NCI-H1092 treated with DMSO at 0.1 percent for 48 hours (cell line): ENCODE measurements at regions not wholly inside any gene's neighbourhood (a gene's known extent, or its start where the extent isn't known, plus 50 kb on each side); places are given as distances from the start of the nearest gene placed in this dataset.
"Not testable (repeated sequence)": the region's sequence is repeated elsewhere in the genome, so short reads cannot be mapped to it uniquely, and the experiment has no call there.

Experiments used
- DNase-seq: peaks from one replicate; lab custom pipeline; 2025; lab: John Stamatoyannopoulos, UW

DNA sequence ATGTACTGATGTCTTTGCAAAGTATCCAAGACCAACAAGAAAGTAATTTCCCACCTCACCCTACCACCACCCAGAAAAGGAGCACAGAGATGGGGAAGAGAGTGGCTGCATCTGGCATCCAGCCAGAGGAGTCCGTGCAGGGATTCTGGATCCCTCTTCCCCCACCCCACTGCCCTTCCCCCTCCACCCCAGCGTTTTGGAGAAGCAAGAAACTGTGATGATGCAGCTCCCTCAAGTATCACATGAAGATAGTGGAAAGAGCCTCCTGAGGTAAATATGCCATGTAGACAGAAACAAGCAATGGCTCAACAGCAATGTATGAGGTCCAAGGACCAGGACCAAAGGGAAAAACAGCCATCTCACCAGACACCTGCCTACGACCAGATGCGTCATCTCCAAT is 153.8 kb downstream of the DEPDC1B start:
- no peak for DNase-seq

DNA sequence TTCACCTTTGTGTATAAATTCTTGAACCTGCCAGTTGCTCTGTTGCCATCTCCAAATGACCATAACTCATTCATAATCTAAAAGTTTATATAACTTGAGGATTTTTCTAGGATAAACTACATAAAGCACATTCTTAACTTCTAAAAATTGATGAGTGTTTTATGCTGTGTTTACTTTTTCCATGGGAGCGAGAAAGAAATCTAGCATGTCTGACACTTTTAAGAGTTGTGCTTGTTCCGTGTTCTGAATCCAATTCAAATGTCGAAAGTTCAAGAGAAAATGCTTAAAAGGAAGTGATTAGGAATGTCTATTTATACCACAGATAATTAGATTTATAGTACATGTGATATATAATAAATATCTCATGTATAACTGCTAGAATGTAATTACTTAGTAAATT is 154.4 kb downstream of the DEPDC1B start:
- DNase-seq, result no peak

DNA sequence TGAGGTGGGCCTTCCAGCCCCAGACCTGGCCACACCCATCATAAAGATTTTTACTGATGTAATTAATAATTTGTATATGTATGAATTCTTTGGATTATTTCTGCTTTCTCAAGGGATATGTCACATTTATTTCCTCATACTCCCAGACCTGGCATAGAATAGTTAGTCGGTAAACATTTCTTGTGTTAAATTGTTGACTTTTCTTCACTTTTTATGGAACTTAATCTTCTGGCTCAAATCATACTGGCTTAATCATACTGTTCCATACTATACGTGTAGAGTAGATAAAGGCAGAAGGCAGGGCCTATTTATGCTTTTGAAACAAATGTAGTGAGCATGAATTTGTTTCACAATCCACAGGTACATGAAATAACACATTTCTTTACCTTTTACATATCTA is 155.8 kb downstream of the DEPDC1B start:
- no peak for DNase-seq

DNA sequence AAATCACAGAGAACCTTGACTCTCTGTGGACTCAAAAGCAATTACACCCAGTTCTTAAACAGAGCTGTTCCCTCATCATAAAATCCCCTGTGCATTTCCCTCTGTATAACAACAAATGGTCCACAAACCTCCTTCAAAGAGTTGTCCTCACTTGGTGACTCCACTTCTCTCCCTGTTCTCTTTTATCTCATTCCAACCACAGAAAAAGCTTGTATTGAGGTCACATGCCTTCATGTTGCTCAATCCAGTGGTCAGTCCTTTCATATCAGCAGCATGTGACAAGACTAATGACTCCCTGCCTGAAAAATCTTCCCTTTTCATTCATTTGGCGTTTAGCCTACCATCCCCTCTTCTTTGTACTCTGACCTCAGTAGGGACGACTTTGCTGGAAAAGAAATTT is 158.0 kb downstream of the DEPDC1B start:
- DNase-seq, result no peak

DNA sequence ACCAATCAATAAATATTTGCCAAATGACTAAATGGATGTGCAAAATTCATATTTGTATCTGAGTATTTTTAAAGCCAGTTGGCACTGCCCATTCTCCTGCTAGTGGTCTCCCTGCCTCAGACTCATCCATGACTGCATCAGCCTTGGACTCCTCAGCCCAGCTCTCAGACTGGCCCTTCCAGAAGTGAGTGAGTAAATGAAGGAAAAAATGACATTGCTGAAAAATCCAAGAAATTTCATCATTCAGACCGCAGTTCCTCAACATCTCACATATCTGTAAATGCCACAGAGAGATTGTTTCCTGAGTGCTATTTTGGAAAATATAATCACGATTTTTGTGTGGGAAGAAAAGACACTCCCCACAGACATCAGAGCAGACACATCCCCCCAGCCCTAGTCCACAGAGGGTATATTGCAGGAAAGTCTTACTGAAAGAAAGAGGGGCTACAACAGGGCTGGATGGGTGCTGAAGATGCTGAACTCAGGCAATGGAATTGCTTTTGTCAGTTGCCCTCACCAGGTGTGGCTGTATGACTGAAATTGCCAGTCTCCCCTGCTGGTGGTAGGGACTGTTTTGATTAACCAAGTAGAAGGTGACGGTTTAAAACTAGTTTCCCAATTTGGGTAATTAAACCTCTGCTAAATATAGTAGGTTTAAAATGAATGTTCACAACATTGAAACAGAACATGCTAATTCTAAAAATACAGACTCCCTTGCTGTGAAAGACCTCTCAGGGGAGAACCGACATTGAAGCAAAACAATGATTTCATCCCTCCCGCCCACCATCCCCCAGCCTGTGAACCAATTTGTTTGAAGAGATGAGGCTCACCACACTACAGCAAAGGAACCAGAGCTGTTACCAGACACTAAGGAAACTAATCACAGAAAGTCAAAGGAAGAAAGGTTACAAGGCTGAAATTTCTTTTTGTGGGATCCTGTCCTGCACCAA is 158.8 kb downstream of the DEPDC1B start:
- no peak for DNase-seq

DNA sequence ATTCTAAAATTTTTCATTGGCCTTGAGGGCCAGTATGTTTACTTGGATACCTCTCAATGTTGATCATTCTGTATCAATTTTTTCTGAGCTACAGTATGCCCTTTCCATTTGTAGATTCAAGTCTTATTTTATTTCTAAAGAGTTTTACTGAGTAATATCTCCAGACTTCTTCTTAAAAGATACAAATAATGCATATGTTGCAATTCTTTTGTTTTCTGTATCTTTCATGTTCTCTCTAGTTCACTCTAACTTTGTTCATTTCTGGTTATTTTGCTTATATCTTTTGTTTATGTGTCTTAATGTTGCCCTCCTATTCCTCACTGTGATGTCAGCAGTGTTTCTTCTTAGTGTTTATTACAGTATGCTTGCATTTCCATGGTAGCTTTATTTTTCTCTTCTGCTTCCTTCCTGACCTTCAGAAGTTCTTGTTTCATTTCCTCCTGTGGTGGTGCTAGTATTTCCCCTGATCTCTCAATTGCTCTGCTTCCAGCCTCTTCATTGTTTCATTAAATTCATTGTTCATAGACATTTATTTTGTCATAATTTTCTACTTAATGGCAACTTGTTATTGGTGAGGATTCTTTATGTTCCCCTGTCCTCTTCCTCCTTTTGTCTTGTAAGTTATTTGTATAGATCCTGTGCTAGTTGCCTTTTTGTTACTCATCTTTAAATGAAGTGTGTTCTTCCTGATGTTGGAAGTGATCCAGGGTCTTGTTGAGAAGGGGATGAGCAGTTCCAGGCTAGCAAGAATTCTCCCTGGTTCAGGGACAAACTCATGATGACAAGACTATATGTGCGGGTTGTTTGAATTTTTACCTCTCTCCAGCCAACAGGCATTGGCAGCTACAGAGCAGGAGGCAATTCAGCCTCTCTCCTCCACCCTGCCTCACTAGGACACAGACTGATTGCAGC is 160.8 kb downstream of the DEPDC1B start:
- DNase-seq, result no peak

DNA sequence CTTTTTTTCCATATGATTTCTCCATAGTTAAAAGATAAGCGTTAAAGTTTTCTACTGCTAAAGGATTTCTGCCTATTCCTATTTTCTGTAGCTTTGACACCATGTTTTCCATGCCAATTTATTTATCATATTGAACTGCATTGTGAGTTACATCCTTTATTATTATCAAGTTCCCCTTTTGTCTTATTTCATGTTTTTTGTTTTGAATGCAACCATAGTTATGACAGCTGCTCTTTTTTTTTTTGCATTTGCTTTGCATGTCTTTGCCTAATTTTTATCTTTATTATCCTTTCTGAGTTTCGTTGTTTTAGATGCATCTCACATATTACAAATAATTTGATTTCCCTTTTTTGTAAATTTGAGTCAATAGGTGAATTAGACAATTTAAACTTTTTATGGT is 161.5 kb downstream of the DEPDC1B start:
- DNase-seq, result no peak

DNA sequence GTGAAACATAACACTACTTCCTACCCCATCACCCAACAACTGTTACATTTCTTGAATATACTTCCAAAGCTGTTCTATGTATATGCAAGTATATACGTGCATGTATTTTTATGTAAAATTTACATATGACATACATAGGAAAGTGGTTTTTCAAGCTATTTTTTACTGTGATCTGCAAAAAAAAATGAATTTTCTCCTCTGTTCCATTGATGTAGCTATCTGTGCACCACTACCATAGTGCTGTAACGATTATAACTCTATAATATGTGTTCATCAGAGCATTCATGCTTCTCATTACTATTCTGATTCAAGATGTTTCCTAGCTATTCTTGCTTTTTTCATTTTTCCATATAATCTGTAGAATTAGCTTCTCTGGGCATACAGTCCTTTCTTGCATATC is 164.0 kb downstream of the DEPDC1B start:
- no peak for DNase-seq

DNA sequence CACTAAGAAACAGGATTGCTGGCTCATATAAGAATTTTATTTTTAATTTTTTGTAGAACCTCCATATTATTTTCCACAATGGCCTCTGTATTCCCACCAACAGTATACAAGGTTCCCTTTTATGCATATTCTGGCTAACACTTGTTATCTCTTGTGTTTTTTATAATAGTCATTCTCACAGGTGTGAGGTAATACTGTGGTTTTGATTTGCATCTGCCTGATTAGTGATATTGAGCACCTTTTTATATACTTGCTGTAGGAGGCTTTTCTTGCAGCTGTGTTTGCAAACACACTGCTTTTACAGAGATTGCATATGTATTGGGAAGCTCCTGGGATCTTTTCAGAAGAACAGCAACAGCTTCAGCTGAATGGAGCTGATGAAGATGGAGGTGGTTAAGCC is 164.8 kb downstream of the DEPDC1B start:
- DNase-seq, result no peak

DNA sequence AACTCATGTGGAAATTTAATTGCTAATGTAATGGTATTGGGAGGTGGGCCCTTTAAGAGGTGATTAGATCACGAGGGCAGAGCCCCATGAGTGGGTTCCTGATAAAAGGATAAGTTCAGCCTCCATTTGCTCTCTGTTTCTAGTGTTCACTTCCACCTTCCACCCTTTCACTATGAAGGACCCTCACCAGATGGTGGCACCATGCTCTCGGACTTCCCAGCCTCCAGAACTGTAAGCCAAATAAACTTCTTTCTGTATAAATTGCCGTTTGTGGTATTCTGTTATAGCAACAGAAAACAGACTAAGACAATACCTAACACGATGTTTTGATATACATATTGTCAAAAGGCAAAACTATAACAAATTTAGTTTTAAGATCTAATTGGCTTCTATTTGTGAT is 166.2 kb downstream of the DEPDC1B start:
- DNase-seq, result no peak

DNA sequence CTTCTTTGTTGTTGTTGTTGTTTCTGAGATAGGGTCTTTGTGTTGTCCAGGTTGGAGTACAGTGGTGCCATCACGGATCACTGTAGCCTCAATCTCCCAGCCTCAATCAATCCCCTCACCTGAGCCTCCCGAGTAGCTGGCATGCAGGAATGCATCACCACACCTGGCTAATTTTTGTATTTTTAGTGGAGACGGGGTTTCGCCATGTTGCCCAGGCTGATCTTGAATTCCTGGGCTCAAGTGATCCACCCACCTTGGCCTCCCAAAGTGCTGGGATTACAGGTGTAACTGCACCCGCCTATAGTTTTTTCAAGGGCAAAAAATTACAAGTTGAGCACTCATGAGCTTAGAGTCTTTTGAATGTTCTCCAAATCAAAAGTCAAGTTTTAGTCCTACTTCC is 167.2 kb downstream of the DEPDC1B start:
- not testable (repeated sequence) for DNase-seq

DNA sequence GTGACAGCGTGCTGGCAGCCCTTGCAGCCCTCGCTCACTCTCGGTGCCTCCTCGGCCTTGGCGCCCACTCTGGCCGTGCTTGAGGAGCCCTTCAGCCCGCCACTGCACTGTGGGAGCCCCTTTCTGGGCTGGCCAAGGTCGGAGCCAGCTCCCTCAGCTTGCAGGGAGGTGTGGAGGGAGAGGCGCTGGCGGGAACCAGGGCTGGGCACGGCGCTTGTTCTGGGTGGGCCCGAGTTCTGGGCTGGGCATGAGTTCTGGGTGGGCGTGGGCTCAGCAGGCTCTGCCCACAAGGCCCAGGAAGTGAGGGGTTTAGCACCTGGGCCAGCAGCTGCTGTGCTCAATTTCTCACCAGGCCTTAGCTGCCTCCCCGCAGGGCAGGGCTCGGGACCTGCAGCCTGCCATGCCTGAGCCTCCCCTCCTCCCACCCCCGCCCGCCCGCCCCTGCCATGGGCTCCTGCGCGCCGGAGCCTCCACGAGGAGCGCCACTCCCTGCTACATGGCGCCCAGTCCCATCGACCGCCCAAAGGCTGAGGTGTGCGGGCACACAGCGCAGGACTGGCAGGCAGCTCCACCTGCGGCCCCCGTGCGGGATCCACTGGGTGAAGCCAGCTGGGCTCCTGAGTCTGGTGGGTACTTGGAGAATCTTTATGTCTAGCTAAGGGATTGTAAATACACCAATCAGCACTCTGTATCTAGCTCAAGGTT is 169.7 kb downstream of the DEPDC1B start:
- not testable (repeated sequence) for DNase-seq

DNA sequence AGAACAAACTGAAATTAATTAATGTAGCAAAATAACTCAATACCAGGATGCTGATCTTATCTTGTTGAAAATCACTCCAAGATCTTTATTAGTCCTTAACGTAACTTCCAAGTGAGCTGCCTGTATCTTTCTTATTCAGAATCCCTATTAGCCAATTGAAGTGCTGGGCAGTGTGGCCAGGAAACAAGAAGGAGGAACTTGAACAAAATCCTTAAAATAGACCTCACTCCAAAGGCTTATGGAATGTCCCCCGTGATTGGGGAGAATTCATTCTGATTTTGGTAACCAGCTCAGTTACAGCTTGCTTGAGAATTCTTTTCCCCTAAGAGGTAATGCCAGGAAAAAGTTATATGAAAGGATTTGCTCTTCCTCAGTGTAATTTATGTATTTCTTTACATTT is 171.0 kb downstream of the DEPDC1B start:
- DNase-seq, result no peak

DNA sequence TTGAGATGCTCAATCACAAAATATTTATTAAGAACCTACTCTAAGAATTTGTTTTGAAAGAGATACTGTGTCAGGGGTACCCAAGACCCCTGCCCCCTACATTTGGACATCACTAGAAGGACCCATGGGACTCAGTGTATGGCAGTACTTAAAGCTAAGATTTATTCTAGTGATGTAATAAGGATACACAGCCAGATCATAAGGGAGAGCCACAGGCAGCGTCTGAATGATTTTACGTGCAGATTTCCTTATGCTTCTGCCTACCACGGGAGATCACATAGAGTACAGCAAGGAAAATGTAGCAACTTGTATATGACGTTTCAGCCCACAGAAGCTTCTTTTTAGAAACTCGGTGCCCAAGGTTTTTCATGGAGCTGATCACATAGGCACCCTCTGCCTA is 172.9 kb downstream of the DEPDC1B start:
- no peak for DNase-seq

DNA sequence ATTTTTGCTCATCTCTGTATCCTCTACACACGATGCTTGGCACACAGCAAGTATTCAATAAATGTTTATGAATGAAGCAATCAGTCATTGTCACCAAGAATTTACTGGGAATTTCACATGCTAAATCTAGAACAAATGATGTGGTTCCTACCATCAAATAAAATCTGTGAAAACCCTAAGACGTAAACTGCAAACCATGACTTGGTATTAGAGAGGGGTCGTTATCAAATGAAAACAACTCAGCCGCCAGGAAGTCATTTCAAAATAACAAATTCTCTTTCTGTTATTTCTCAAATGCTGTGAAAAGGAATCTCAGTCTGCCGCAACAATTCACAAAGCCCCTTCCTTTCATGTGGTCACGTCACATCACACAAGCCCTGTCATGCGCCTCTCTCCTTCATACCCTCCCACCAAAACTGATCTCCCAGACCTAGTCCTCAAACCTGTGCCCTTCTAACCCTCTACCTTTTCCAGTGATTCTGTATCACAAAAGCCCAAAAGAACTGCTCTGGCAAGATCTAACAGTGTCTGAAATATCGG is 173.6 kb downstream of the DEPDC1B start:
- DNase-seq, result no peak

DNA sequence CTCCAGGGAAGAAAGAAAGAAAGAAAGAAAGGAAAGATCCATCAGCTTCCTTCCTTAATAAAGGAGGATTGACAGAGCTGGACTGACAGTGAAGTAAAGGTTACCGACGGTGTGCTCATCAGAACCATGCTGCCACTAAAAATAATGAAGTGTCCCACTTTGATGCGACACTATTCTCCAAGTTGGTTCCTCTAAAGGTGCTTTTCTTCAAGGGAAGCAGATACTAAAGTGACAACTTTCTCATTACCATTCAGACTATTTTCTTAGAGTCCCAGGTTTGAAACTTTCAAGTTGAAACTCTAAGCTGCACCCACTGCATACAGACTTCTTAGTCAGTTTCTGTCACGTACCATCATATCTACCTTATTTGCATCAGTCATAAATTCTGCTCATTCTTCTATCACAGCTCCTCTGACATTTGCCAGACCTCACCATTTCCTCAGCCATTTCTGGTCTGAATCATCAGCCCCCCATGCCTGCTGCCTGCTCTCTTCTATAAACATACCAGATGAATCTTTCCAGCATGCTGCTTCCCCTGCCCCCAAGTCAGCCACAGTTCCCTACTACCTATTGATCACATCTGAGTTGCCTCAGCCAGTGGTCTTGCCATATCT is 177.6 kb downstream of the DEPDC1B start:
- DNase-seq, result no peak

DNA sequence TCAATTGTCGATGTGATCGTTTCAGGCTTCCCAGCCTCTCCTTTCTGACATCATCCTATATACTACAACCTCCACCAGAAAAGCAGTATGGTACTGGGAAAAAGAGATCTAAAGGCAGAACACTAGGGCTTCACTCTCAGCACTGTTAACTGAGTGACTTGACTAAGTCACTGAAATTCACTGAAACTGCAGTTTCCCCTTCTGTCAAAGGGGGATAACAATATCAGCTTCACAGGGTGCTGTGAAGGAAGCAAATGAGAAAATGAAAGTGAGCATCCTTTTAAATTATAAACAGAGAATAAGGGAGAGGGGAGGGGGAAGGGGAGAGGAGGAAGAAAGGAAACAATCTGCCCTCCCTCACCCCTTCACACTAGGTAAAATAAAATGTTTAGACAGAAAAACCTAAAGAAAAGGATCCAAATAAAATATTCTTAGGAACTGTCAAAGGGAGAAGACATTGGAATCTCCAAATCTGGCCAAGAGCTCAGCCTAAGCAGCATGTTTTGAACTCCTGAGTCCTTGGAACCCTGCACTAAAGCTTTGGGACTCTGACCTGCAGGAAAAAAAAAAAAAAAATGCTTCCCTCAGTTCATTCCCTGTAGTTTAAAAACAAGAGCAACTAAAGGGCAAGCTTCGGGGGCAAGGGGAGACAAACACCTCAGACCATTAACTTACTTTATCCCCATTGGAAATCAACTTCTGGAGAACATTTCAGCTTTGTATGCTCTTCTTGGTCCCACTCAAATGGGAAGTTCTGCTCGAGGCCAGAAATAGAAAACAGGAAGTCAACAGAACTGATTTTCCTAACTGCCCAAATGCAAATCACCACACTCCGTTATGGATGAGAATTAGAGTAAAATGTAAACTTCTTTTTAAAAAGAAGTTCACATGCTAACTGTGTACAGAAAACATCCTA is 178.3 kb downstream of the DEPDC1B start:
- no peak for DNase-seq

DNA sequence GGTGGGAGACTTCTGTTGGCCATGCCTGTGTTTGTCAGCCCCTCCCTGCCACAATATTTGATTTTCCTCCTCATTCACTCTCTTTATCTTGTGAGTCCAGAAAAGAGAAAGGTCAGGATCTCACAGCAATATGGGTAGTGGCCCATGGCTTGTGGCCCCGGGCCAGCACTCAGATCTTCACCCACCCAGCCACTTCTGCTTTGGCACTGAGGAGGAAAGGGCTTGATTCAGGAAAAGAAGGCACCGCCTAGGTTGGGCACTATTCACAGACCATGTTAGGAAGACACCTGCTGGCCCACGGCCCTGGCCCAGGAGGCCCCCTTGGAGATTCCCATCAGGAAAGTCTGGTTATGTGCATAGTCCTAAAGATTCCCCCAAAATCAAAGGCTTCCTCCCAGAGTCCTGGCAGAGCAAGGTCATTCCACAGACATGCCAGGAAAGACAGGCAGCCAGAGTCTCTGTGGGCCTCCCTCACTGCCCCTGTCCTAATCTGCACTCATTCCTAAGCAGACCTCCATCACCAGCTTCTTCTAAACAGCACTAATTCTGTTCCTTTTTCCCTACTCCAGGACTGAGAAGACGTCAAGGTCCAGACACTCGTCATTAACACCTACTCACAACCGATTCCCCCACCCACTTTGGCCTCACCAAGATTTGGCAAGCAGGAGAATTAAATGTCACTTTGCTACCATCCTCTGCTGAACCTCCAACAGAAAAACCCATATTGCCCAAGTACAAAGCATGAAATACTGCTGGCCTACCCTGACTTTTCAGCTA is 179.3 kb downstream of the DEPDC1B start:
- no peak for DNase-seq

DNA sequence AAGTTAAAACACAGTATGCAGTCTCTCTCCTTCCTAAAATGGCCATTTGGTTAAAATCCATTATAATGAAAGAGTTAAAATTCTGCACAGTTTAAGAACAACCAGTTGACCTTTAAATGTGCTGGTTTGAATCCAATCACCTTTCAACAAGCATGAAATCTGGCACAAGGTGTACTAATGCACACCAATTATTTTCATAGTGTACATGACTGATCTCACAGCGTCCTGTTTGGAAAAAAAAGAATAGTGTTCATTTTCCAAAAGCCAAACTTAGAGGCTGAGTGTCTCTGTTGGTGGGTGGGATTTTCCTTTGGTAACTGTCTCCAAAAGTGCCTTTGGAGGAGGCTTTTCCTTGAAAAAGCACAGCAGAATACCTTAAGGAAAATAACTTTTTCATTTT is 180.6 kb downstream of the DEPDC1B start:
- DNase-seq, result no peak

DNA sequence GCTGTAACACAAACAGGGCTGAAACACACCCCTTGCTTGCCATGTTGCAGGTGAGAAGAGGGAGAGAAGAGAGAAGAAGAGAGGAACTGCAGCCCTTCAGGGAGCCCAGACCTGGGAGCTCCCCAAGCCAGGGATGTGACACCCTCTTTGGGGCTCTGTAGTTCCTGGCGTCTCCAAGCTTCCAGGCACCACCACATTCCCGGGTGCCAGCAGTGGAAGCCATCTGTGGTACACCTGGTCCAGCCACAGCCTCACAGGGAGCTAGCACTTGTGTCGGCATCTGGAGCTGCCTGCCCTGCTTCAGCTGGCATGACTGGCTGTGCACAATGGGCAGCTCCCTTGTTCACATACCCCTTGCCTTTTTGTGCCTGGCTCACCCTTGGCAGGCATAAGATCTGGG is 182.1 kb downstream of the DEPDC1B start:
- DNase-seq, result no peak
